K562 (cell line): ENCODE measurements at regions not wholly inside any gene's neighbourhood (a gene's known extent, or its start where the extent isn't known, plus 50 kb on each side); places are given as distances from the start of the nearest gene placed in this dataset.

Experiments
- CTCF ChIP-seq, 3 experiments: IDR thresholded peaks in 2 of 3; conservative IDR thresholded peaks in 1 of 3; 2 replicates each; pipeline ENCODE4 v1.5.1; 2011 to 2012; ENCODE audit warnings: low read length in 3 of 3, mild to moderate bottlenecking in 3 of 3, control low read depth in 2 of 3, improper control_type of control experiment in 1 of 3, inconsistent platforms in 1 of 3, low read depth in 1 of 3, mixed read lengths in 1 of 3, moderate library complexity in 1 of 3; ENCODE audit not compliant: insufficient read depth in 2 of 3
- EZH2 ChIP-seq: IDR thresholded peaks from 2 replicates; pipeline ENCODE4 v1.6.1; 2012; ENCODE audit warnings: low read depth, mild to moderate bottlenecking, inconsistent platforms, low read length, borderline replicate concordance
- GABPA ChIP-seq: fragments of 200-800 bp; sonication (Bioruptor generic); conservative IDR thresholded peaks from 2 replicates; pipeline ENCODE4 v1.6.1; 2016; ENCODE audit warnings: low read depth, missing genetic modification characterization, missing compliant biosample characterization
- MXD1 ChIP-seq: fragments of 250-450 bp; sonication (Bioruptor Pico); IDR thresholded peaks from 2 replicates; pipeline ENCODE4 v1.8.0; 2021; ENCODE audit warnings: borderline replicate concordance, mild to moderate bottlenecking, moderate library complexity; ENCODE audit not compliant: poor library complexity, severe bottlenecking
- NBN ChIP-seq: fragments of 450-650 bp; IDR thresholded peaks from 2 replicates; pipeline ENCODE4 v1.6.1; 2016; ENCODE audit warnings: low read depth, mild to moderate bottlenecking
- NFIC ChIP-seq: fragments of 450-650 bp; IDR thresholded peaks from 2 replicates; pipeline ENCODE4 v1.6.1; 2017; ENCODE audit warnings: mild to moderate bottlenecking, inconsistent platforms
- PHB2 ChIP-seq: fragments of 450-650 bp; IDR thresholded peaks from 2 replicates; pipeline ENCODE4 v1.6.1; 2017; ENCODE audit warnings: low read depth
- POLR2A ChIP-seq: fragments of 450-650 bp; conservative IDR thresholded peaks from 2 replicates; pipeline ENCODE4 v1.6.1; 2016
- RAD21 ChIP-seq, 2 experiments: fragments of 250-450 bp in 1 of 2; fragments of 450-650 bp in 1 of 2; sonication (Bioruptor Pico) in 1 of 2; formaldehyde crosslinking in 1 of 2; IDR thresholded peaks in 1 of 2; conservative IDR thresholded peaks in 1 of 2; 2 replicates each; pipeline versions ENCODE4 v1.4.0 to v1.8.0; 2020 to 2022; ENCODE audit warnings: mild to moderate bottlenecking in 2 of 2, moderate library complexity in 1 of 2
- SMAD1 ChIP-seq: fragments of 150-350 bp; IDR thresholded peaks from 2 replicates; pipeline ENCODE4 v1.6.1; 2014; ENCODE audit warnings: low read length, low read depth; ENCODE audit not compliant: partially characterized antibody
- ZBTB49 ChIP-seq: sonication (generic); formaldehyde crosslinking; IDR thresholded peaks from 2 replicates; pipeline ENCODE4 v1.8.0; 2022; ENCODE audit warnings: missing genetic modification reagents, mild to moderate bottlenecking, borderline replicate concordance
- ZMIZ1 ChIP-seq, 2 experiments: fragments of 150-350 bp in 1 of 2; IDR thresholded peaks; 2 replicates each; pipeline ENCODE4 v1.6.1; 2012 to 2016; ENCODE audit warnings: low read depth in 2 of 2, low read length in 2 of 2, mild to moderate bottlenecking in 1 of 2, moderate library complexity in 1 of 2
- ZNF699 ChIP-seq: fragments of 250-450 bp; sonication (Bioruptor Pico); IDR thresholded peaks from 2 replicates; pipeline ENCODE4 v1.8.0; 2021; ENCODE audit warnings: mild to moderate bottlenecking, moderate library complexity; ENCODE audit not compliant: insufficient replicate concordance

- TF ChIP-seq MXD1 (CRISPR knock-in tag) (no peak), POLR2A (no peak), PHB2 (no peak), ZMIZ1 (IDR thresholded peaks at IDR 0.05; ENCODE audit: low read depth in 2 of 2, low read length in 2 of 2) (no peak), CTCF (IDR thresholded peaks at IDR 0.05 in 2 of 3, conservative IDR thresholded peaks at IDR 0.05 in 1 of 3; ENCODE audit: insufficient read depth in 2 of 3, low read depth in 1 of 3, low read length in 3 of 3) (no peak), ZNF699 (CRISPR knock-in tag) (no peak), ZBTB49 (CRISPR knock-in tag) (no peak), NBN (no peak), GABPA (tag) (no peak), RAD21 (CRISPR knock-in tag; conservative IDR thresholded peaks at IDR 0.05 in 1 of 2, IDR thresholded peaks at IDR 0.05 in 1 of 2) (no peak), SMAD1 (no peak), NFIC (no peak), EZH2 (no peak)
Measured at GRCh38 chr7:49229246-49229645, 304.9 kb downstream of the CDC14C start.
